ENCODE measurements at regions not wholly inside any gene's neighbourhood (a gene's known extent, or its start where the extent isn't known, plus 50 kb on each side); places are given as distances from the start of the nearest gene placed in this dataset.

- no peaks in the 10 kb centered on the region for H3K36me3 ChIP-seq (ENCODE audit: control insufficient read depth, insufficient read depth, low read length)
- H3K9ac ChIP-seq (ENCODE audit: low read length) = no peak overlapping the region
- no peak overlapping the region for H3K4me3 ChIP-seq (ENCODE audit: low read length)
- H3K27ac ChIP-seq (ENCODE audit: low read depth, low read length) = no peak overlapping the region
- no peaks in the 10 kb centered on the region for H3K27me3 ChIP-seq (ENCODE audit: control insufficient read depth, insufficient read depth, low read length)
- H3K4me1 ChIP-seq (ENCODE audit: control insufficient read depth, insufficient read depth, low read length) = no peaks in the 10 kb centered on the region
Measured at GRCh38 chr6:47360388-47360787, 50.7 kb upstream of the TNFRSF21 start.

GRCh38 chr6:47362857-47363461 lies 53.3 kb upstream of the TNFRSF21 start:
- H3K36me3 ChIP-seq (ENCODE audit: control insufficient read depth, insufficient read depth, low read length) = no peaks in the 10 kb centered on the region
- H3K27me3 ChIP-seq (ENCODE audit: control insufficient read depth, insufficient read depth, low read length) = no peaks in the 10 kb centered on the region
- H3K27ac ChIP-seq (ENCODE audit: low read depth, low read length) = no peak overlapping the region
- no peak overlapping the region for H3K4me3 ChIP-seq (ENCODE audit: low read length)
- no peak overlapping the region for H3K9ac ChIP-seq (ENCODE audit: low read length)
- H3K4me1 ChIP-seq (ENCODE audit: control insufficient read depth, insufficient read depth, low read length) = no peaks in the 10 kb centered on the region

GRCh38 chr6:47363736-47364135 lies 54.0 kb upstream of the TNFRSF21 start:
- no peak overlapping the region for H3K27ac ChIP-seq (ENCODE audit: low read depth, low read length)
- H3K9ac ChIP-seq (ENCODE audit: low read length) = no peak overlapping the region
- H3K36me3 ChIP-seq (ENCODE audit: control insufficient read depth, insufficient read depth, low read length) = no peaks in the 10 kb centered on the region
- H3K4me1 ChIP-seq (ENCODE audit: control insufficient read depth, insufficient read depth, low read length) = no peaks in the 10 kb centered on the region
- H3K27me3 ChIP-seq (ENCODE audit: control insufficient read depth, insufficient read depth, low read length) = no peaks in the 10 kb centered on the region
- H3K4me3 ChIP-seq (ENCODE audit: low read length) = no peak overlapping the region

- H3K4me3 ChIP-seq (ENCODE audit: low read length) = no peak overlapping the region
- no peak overlapping the region for H3K9ac ChIP-seq (ENCODE audit: low read length)
- H3K27me3 ChIP-seq (ENCODE audit: control insufficient read depth, insufficient read depth, low read length) = no peaks in the 10 kb centered on the region
- no peaks in the 10 kb centered on the region for H3K36me3 ChIP-seq (ENCODE audit: control insufficient read depth, insufficient read depth, low read length)
- no peak overlapping the region for H3K27ac ChIP-seq (ENCODE audit: low read depth, low read length)
- H3K4me1 ChIP-seq (ENCODE audit: control insufficient read depth, insufficient read depth, low read length) = no peaks in the 10 kb centered on the region
Measured at GRCh38 chr6:47366335-47366890, 56.7 kb upstream of the TNFRSF21 start.

- H3K27ac ChIP-seq (ENCODE audit: low read depth, low read length) = no peak overlapping the region
- no peak overlapping the region for H3K4me3 ChIP-seq (ENCODE audit: low read length)
- H3K36me3 ChIP-seq (ENCODE audit: control insufficient read depth, insufficient read depth, low read length) = no peaks in the 10 kb centered on the region
- no peaks in the 10 kb centered on the region for H3K4me1 ChIP-seq (ENCODE audit: control insufficient read depth, insufficient read depth, low read length)
- H3K9ac ChIP-seq (ENCODE audit: low read length) = no peak overlapping the region
- H3K27me3 ChIP-seq (ENCODE audit: control insufficient read depth, insufficient read depth, low read length) = no peaks in the 10 kb centered on the region
Measured at GRCh38 chr6:47371139-47371869, 61.6 kb upstream of the TNFRSF21 start.

- Histone ChIP-seq H3K9ac (ENCODE audit: low read length) (no peak overlapping the region), H3K27me3 (ENCODE audit: control insufficient read depth, insufficient read depth, low read length) (no peaks in the 10 kb centered on the region), H3K4me3 (ENCODE audit: low read length) (no peak overlapping the region), H3K27ac (ENCODE audit: low read depth, low read length) (no peak overlapping the region), H3K36me3 (ENCODE audit: control insufficient read depth, insufficient read depth, low read length) (no peaks in the 10 kb centered on the region), H3K4me1 (ENCODE audit: control insufficient read depth, insufficient read depth, low read length) (no peaks in the 10 kb centered on the region)
Measured at GRCh38 chr6:47371870-47372255, 62.2 kb upstream of the TNFRSF21 start.

- H3K27me3 ChIP-seq (ENCODE audit: control insufficient read depth, insufficient read depth, low read length) = no peaks in the 10 kb centered on the region
- no peak overlapping the region for H3K4me3 ChIP-seq (ENCODE audit: low read length)
- H3K4me1 ChIP-seq (ENCODE audit: control insufficient read depth, insufficient read depth, low read length) = no peaks in the 10 kb centered on the region
- no peak overlapping the region for H3K9ac ChIP-seq (ENCODE audit: low read length)
- H3K27ac ChIP-seq (ENCODE audit: low read depth, low read length) = no peak overlapping the region
- H3K36me3 ChIP-seq (ENCODE audit: control insufficient read depth, insufficient read depth, low read length) = no peaks in the 10 kb centered on the region
Measured at GRCh38 chr6:47372318-47372717, 62.6 kb upstream of the TNFRSF21 start.

- H3K4me3 ChIP-seq (ENCODE audit: low read length) = no peak overlapping the region
- no peaks in the 10 kb centered on the region for H3K36me3 ChIP-seq (ENCODE audit: control insufficient read depth, insufficient read depth, low read length)
- no peak overlapping the region for H3K9ac ChIP-seq (ENCODE audit: low read length)
- no peaks in the 10 kb centered on the region for H3K4me1 ChIP-seq (ENCODE audit: control insufficient read depth, insufficient read depth, low read length)
- no peaks in the 10 kb centered on the region for H3K27me3 ChIP-seq (ENCODE audit: control insufficient read depth, insufficient read depth, low read length)
- no peak overlapping the region for H3K27ac ChIP-seq (ENCODE audit: low read depth, low read length)
Measured at GRCh38 chr6:47375426-47375825, 65.7 kb upstream of the TNFRSF21 start.

GRCh38 chr6:47376930-47377329 lies 67.2 kb upstream of the TNFRSF21 start:
- no peaks in the 10 kb centered on the region for H3K27me3 ChIP-seq (ENCODE audit: control insufficient read depth, insufficient read depth, low read length)
- no peak overlapping the region for H3K27ac ChIP-seq (ENCODE audit: low read depth, low read length)
- H3K9ac ChIP-seq (ENCODE audit: low read length) = no peak overlapping the region
- H3K4me3 ChIP-seq (ENCODE audit: low read length) = no peak overlapping the region
- no peaks in the 10 kb centered on the region for H3K36me3 ChIP-seq (ENCODE audit: control insufficient read depth, insufficient read depth, low read length)
- no peaks in the 10 kb centered on the region for H3K4me1 ChIP-seq (ENCODE audit: control insufficient read depth, insufficient read depth, low read length)

- H3K4me3 ChIP-seq (ENCODE audit: low read length) = no peak overlapping the region
- no peaks in the 10 kb centered on the region for H3K27me3 ChIP-seq (ENCODE audit: control insufficient read depth, insufficient read depth, low read length)
- no peak overlapping the region for H3K9ac ChIP-seq (ENCODE audit: low read length)
- no peak overlapping the region for H3K27ac ChIP-seq (ENCODE audit: low read depth, low read length)
- H3K4me1 ChIP-seq (ENCODE audit: control insufficient read depth, insufficient read depth, low read length) = no peaks in the 10 kb centered on the region
- no peaks in the 10 kb centered on the region for H3K36me3 ChIP-seq (ENCODE audit: control insufficient read depth, insufficient read depth, low read length)
Measured at GRCh38 chr6:47377971-47378370, 68.3 kb upstream of the TNFRSF21 start.

- Histone ChIP-seq H3K27me3 (ENCODE audit: control insufficient read depth, insufficient read depth, low read length) (no peaks in the 10 kb centered on the region), H3K27ac (ENCODE audit: low read depth, low read length) (no peak overlapping the region), H3K4me3 (ENCODE audit: low read length) (no peak overlapping the region), H3K4me1 (ENCODE audit: control insufficient read depth, insufficient read depth, low read length) (no peaks in the 10 kb centered on the region), H3K9ac (ENCODE audit: low read length) (no peak overlapping the region), H3K36me3 (ENCODE audit: control insufficient read depth, insufficient read depth, low read length) (no peaks in the 10 kb centered on the region)
Measured at GRCh38 chr6:47379328-47379727, 69.6 kb upstream of the TNFRSF21 start.

GRCh38 chr6:47380251-47380650 lies 70.5 kb upstream of the TNFRSF21 start:
- Histone ChIP-seq H3K27me3 (ENCODE audit: control insufficient read depth, insufficient read depth, low read length) (no peaks in the 10 kb centered on the region), H3K27ac (ENCODE audit: low read depth, low read length) (no peak overlapping the region), H3K36me3 (ENCODE audit: control insufficient read depth, insufficient read depth, low read length) (no peaks in the 10 kb centered on the region), H3K4me1 (ENCODE audit: control insufficient read depth, insufficient read depth, low read length) (no peaks in the 10 kb centered on the region), H3K4me3 (ENCODE audit: low read length) (no peak overlapping the region), H3K9ac (ENCODE audit: low read length) (no peak overlapping the region)

- Histone ChIP-seq H3K27me3 (ENCODE audit: control insufficient read depth, insufficient read depth, low read length) (no peaks in the 10 kb centered on the region), H3K4me1 (ENCODE audit: control insufficient read depth, insufficient read depth, low read length) (no peaks in the 10 kb centered on the region), H3K4me3 (ENCODE audit: low read length) (no peak overlapping the region), H3K27ac (ENCODE audit: low read depth, low read length) (no peak overlapping the region), H3K9ac (ENCODE audit: low read length) (no peak overlapping the region), H3K36me3 (ENCODE audit: control insufficient read depth, insufficient read depth, low read length) (no peaks in the 10 kb centered on the region)
Measured at GRCh38 chr6:47381036-47381435, 71.3 kb upstream of the TNFRSF21 start.

Data from rectal smooth muscle tissue (tissue), 1 donor.